ENCODE measurements at regions not wholly inside any gene's neighbourhood (a gene's known extent, or its start where the extent isn't known, plus 50 kb on each side); places are given as distances from the start of the nearest gene placed in this dataset.
"Not testable (repeated sequence)": the region's sequence is repeated elsewhere in the genome, so short reads cannot be mapped to it uniquely, and the experiment has no call there.

- no peak for DNase-seq (ENCODE audit: low read depth, low spot score)
- in situ Hi-C loops (cut with HindIII; ENCODE audit: low pct_unique_long_range_greater_than_20kb, low sequenced_read_pairs) = no loop called here
Measured at GRCh38 chr5:157972579-157972978, 113.6 kb upstream of the CLINT1 start.

DNA sequence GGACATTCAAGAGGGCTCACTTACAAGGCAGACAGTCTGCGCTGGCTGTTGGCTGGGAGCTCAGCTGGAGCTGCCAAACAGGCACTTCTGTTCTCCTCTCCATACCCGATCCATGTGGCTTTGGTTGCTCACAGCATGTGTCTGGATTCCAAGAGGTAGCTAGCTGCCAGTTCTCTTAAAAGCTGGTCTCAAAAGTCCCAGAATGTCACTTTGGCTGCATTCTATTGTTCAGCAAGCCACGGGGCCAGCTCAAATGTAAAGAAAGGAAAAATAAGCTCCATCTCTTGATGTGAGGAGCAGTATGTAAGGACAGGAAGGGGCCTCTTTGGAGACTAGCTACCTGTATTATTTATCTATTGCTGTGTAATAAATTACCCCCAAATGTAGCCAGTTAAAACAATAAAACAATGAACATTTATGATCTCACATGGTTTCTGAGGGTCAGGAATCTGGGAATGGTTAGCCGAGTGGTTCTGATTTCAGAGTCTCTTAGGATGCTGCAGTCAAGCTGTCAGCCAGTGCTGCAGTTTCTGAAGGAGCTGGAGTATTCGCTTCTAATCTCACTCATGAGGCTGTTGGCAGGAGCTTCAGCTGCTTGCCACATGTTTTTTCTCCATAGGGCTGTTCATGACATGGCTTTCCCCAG, 112.7 kb upstream of the CLINT1 start:
- in situ Hi-C loops (cut with HindIII; ENCODE audit: low pct_unique_long_range_greater_than_20kb, low sequenced_read_pairs) = no loop called here
- DNase-seq (ENCODE audit: low read depth, low spot score) = peak; percentile 35

DNA sequence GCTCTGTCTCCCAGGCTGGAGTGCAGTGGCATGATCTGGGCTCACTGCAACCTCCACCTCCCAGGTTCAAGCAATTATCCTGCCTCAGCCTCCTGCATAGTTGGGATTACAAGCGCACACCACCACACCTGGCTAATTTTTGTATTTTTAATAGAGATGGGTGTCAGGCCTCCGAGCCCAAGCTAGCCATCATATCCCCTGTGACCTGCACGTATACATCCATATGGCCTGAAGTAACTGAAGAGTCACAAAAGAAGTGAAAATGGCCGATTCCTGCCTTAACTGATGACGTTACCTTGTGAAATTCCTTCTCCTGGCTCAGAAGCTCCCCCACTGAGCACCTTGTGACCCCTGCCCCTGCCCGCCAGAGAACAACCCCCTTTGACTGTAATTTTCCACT, 109.6 kb upstream of the CLINT1 start:
- DNase-seq (ENCODE audit: low read depth, low spot score); in situ Hi-C loops (cut with HindIII; ENCODE audit: low pct_unique_long_range_greater_than_20kb, low sequenced_read_pairs): not testable (repeated sequence)

DNA sequence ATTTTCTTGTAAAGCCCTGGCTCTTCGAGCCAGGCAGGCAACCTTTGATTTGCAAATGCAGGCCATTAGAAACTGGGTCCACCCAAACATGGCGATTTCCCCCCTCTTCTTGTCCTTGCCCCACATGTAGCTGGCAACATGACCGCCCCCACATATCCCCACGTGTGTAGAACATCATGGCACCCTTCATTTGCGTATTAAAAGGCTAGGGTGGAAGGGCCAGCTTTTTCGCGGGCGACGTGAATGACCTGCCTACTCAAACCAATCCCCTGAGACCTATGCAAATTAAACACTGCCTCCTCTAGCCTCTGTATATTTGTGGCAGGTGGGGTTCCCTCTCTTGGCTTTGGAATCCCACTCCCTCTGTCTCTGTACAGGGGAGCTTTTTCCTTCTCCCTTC, 107.0 kb upstream of the CLINT1 start:
- in situ Hi-C loops (cut with HindIII; ENCODE audit: low pct_unique_long_range_greater_than_20kb, low sequenced_read_pairs) = no loop called here
- no peak for DNase-seq (ENCODE audit: low read depth, low spot score)

DNA sequence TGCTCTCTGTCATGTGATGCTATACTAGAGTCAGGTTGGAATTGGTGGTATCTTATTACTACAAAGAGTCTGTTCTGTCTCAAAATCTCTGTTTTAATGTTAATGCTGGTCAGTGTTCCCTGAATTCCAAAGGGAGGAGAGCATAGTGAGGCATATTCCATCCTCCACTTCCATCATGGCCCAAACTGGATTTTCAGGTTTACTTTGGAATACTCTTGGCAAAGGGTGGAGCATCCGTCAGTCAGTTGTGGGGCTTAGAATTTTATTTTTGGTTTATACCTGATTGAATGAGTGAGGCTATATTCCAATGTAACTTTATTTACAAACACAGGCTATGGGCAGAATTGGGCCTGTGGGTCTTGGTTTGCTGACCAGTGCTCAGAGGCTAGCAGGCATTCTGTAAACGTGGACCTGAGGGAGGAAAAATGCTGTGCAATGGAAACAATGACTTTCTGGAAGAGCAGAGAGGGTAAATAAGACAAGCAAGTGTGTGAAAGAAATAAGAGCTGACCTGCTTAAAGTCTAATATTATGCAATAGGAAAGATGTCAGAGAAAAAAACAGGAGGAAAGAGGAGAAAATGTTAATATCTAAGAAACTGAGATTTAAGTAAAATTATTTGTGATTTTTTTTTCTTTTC, 106.2 kb upstream of the CLINT1 start:
- in situ Hi-C loops (cut with HindIII; ENCODE audit: low pct_unique_long_range_greater_than_20kb, low sequenced_read_pairs) = no loop called here
- DNase-seq (ENCODE audit: low read depth, low spot score) = no peak

DNA sequence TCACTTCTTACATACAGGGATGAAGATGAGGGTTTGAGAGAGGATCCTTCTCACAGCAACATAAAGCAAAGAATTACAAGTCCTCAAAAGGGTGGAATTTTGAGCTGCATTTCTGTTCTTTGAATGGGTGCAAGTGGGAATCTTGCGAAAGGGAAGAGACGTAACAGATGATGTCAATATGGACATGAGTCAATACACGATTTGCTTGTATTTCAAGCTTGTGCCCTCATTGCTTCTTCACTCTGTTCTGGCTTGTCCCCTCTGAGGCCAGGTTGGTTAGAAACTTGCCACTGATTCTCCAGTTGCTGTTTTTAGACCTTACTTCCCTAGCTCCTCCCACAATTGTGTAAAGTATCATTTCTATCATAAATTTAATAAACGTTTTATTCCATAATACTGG, 104.8 kb upstream of the CLINT1 start:
- in situ Hi-C loops (cut with HindIII; ENCODE audit: low pct_unique_long_range_greater_than_20kb, low sequenced_read_pairs) = no loop called here
- no peak for DNase-seq (ENCODE audit: low read depth, low spot score)

DNA sequence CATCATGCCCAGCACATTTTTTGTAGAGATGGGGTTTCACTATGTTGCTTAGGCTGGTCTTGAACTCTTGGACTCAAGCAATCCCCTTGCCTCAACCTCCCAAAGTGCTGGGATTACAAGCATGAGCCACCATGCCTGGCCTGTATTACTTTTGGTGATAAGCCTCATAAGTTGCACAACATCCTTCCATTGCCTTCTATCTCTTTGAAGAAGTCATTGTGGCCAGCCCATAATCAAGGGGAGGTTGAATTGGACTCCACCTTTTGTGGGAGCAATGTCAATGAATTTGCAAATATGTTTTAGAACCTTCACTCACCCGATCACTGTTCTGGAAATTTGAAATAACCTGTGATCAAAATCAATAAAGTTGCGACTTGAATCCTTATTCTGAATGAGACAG, 104.3 kb upstream of the CLINT1 start:
- in situ Hi-C loops (cut with HindIII; ENCODE audit: low pct_unique_long_range_greater_than_20kb, low sequenced_read_pairs) = no loop called here
- no peak for DNase-seq (ENCODE audit: low read depth, low spot score)

- DNase-seq (ENCODE audit: low read depth, low spot score); in situ Hi-C loops (cut with HindIII; ENCODE audit: low pct_unique_long_range_greater_than_20kb, low sequenced_read_pairs): not testable (repeated sequence)
Measured at GRCh38 chr5:157962686-157963085, 103.7 kb upstream of the CLINT1 start.

- no peak for DNase-seq (ENCODE audit: low read depth, low spot score)
- in situ Hi-C loops (cut with HindIII; ENCODE audit: low pct_unique_long_range_greater_than_20kb, low sequenced_read_pairs) = no loop called here
Measured at GRCh38 chr5:157961896-157962590, 103.1 kb upstream of the CLINT1 start.

DNA sequence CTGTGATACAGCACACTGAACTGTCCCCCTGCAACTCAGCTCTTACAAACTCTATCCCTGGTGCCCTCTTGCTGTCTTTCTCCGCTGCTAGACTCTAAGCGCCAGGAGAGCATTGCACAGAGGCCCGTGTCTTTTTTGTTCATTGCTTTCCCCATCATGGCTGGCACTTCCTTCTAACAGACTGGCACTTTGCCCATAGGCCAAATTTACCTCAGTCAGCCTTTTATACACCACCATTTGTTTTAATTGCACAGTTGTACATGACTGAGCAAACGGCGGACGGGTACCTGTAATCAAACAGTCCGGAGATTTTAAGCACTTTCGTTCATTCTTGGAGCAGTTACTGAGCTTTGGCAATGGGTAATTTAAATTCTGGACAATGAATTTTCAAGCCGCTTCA, 102.2 kb upstream of the CLINT1 start:
- no peak for DNase-seq (ENCODE audit: low read depth, low spot score)
- in situ Hi-C loops (cut with HindIII; ENCODE audit: low pct_unique_long_range_greater_than_20kb, low sequenced_read_pairs) = no loop called here

GRCh38 chr5:157959370-157959769, 100.4 kb upstream of the CLINT1 start:
- no peak for DNase-seq (ENCODE audit: low read depth, low spot score)
- in situ Hi-C loops (cut with HindIII; ENCODE audit: low pct_unique_long_range_greater_than_20kb, low sequenced_read_pairs) = no loop called here

DNA sequence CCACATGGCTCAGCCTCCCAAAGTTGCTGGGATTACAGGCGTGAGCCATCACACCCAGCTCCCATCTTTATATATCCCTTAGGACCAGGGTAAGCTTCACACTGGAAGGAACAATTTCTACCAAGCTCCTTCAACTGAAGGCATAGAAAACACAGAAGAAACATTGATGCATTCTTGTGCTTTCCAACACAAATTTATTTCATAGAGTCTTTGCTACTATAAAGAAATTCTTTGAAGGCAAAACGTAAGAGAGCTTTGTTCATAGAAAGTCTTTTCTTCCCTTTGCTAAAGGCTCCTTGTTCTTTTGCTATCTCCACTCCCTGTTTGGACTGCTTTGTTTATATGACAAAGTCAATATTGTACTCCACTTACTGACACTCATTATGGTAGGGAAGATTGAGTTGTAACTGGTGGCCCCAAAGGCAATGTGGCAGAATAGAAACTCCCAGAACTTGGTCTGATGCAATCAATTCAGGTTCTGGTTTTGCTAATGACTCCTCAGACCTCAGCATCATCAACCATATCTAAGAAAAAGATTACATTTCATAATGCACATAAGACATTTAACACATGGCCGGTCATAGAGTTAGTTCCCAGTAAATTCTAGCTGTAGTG, 97.4 kb upstream of the CLINT1 start:
- in situ Hi-C loops (cut with HindIII; ENCODE audit: low pct_unique_long_range_greater_than_20kb, low sequenced_read_pairs) = no loop called here
- peak; percentile 97 for DNase-seq (ENCODE audit: low read depth, low spot score)

DNA sequence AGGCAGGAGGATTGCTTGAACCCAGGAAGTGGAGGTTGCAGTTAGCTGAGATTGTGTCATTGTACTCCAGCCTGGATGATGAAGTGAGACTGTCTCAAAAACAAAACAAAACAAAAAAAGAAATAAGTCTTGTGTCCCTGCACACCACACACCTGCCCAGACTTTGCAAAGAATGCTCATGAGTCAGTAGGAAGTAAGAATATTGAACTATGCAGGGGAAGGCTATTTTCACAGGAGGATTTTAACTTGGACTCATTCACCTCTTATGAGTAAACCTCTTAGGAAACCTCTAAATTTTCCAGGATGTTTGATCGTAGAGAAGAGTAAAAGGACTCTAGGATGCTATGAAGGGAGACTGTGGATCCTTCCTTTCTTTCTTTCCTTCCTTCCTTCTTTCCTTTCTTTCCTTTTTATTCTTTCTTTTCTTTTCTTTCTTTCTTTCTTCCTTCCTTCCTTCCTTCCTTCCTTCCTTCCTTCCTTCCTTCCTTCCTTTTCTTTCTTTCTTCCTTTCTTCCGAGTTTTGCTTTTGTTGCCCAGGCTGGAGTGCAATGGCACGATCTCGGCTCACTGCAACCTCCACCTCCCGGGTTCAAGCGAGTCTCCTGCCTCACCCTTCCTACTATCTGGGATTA, 96.7 kb upstream of the CLINT1 start:
- no peak for DNase-seq (ENCODE audit: low read depth, low spot score)
- in situ Hi-C loops (cut with HindIII; ENCODE audit: low pct_unique_long_range_greater_than_20kb, low sequenced_read_pairs) = no loop called here

DNA sequence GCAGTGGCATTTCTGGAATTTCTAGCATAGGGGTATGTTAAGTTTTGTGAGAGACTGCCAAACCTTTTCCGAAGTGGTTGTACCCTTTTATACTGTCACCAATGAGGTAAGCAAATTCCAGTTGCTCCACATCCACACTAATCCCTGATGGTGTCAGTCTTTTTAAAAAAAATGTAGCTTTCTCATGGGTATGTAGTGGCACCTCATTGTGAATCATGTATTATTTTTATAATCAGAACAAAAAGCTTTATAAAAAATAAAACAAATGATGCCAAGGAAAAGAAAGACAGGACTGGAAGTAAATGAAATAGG, 93.4 kb upstream of the CLINT1 start:
- DNase-seq (ENCODE audit: low read depth, low spot score) = no peak
- in situ Hi-C loops (cut with HindIII; ENCODE audit: low pct_unique_long_range_greater_than_20kb, low sequenced_read_pairs) = no loop called here

- in situ Hi-C loops (cut with HindIII; ENCODE audit: low pct_unique_long_range_greater_than_20kb, low sequenced_read_pairs) = no loop called here
Measured at GRCh38 chr5:157951673-157952373, 92.9 kb upstream of the CLINT1 start.

DNA sequence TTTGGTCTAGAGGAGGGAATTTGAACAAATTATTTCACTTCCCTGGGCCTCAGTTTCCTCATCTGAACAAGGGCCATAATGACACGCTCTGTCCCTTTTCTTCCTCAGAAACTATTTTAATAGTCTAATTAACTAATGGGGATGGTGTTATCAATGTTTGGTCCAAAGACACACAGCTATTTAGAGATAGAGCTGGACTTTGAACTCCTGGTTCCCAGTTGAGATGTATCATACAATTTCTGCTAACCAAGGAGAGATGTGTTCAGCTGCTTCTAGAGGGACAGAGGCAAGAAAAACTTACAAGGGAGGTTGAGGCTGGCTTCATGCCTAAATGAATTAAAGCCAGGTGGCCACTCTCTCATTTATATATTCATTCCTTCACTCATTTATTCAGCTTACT, 90.6 kb upstream of the CLINT1 start:
- DNase-seq (ENCODE audit: low read depth, low spot score) = no peak
- in situ Hi-C loops (cut with HindIII; ENCODE audit: low pct_unique_long_range_greater_than_20kb, low sequenced_read_pairs) = no loop called here

More at GRCh38 chr5:157951673-157952373, 92.9 kb upstream of the CLINT1 start:
- no peak for DNase-seq (ENCODE audit: low read depth, low spot score)

DNA sequence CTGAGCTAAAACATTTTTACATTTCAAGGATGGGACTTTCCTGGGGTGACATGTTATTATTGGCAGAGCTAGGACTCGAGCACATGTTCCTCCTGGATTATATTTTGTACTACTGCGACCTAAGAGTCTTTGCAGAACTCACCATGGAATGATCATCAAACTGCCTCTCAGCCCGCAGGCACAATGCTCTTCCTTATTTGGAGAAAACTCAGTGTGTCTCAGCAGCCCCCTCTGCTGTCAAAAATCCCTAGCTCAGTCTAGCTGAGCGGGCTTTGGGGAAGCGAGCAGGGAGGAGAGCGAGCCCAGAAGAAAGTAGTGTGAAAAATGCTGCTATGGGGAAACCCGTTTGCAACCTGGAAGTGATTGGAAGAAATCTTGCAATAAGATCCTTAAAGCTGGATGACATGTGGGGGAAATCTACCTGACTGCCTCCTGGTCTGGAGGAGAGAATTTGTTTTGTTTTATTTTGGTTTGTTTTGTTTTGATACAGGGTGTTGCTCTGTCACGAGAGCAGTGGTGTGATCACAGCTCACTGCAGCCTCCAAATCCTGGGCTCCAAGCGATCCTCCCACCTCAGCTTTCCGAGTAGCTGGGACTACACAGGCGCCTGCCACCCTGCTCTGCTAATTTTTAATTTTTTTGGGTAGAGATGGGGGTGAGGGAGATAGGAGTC, 89.9 kb upstream of the CLINT1 start:
- in situ Hi-C loops (cut with HindIII; ENCODE audit: low pct_unique_long_range_greater_than_20kb, low sequenced_read_pairs) = no loop called here

More for the DNA sequence above, 89.9 kb upstream of the CLINT1 start:
- DNase-seq (ENCODE audit: low read depth, low spot score) = peak; percentile 95

All from SK-MEL-5 (cell line).